Mucosa of descending colon (tissue), 3 donors: ENCODE measurements at regions not wholly inside any gene's neighbourhood (a gene's known extent, or its start where the extent isn't known, plus 50 kb on each side); places are given as distances from the start of the nearest gene placed in this dataset.

Source experiments
- ATAC-seq: fragments of 200-7000 bp; cut with Tn5 transposase; one replicate; pipeline ENCODE4 v1.9.1; 2020; ENCODE audit warnings: mild to moderate bottlenecking, moderate library complexity
- DNase-seq, 3 donors: peaks; one replicate each; pipeline ENCODE4 v3.0.0-alpha.2; 2020
- H3K36me3 ChIP-seq: fragments of 200-600 bp; one replicate; pipeline ENCODE4 v1.8.0; 2021; ENCODE audit warnings: low read depth, mild to moderate bottlenecking
- H3K4me1 ChIP-seq: fragments of 200-600 bp; one replicate; pipeline ENCODE4 v1.8.0; 2021; ENCODE audit warnings: low read depth, mild to moderate bottlenecking
- H3K4me3 ChIP-seq: fragments of 200-600 bp; one replicate; pipeline ENCODE4 v1.8.0; 2021; ENCODE audit warnings: mild to moderate bottlenecking
- H3K9me3 ChIP-seq: fragments of 200-600 bp; one replicate; pipeline ENCODE4 v1.8.0; 2021; ENCODE audit warnings: mild to moderate bottlenecking
- CTCF ChIP-seq: fragments of 200-600 bp; IDR thresholded peaks from one replicate; pipeline ENCODE4 v1.8.0; 2022; ENCODE audit warnings: antibody characterized with exemption, mild to moderate bottlenecking
- intact Hi-C, 2 donors: fragments of 100-400 bp; cut with DNase I in 1 of 2; cut with micrococcal nuclease in 1 of 2; formaldehyde crosslinking; loops; one replicate each; pipeline versions ENCODE4 v1.11.0 to v1.11.1; 2022; cut with DNase I, micrococcal nuclease
- donor health status: DM: no; HTN: no; CAD: no; lungs with moderate emphysema.
- donor health status: DM: no; HTN: no; CAD: no.
- donor health status: DM: no; HTN: yes; CAD: no.

- peaks cover 13% of the 10 kb centered on the region for H3K4me1 ChIP-seq
- intact Hi-C loops, result no loop called here
- no peak for TF ChIP-seq CTCF
- H3K4me3 ChIP-seq, result no peak overlapping the region
- no peaks in the 10 kb centered on the region for H3K36me3 ChIP-seq
- DNase-seq (no peak), ATAC-seq (no peak)
- no peaks in the 10 kb centered on the region for H3K9me3 ChIP-seq
Observed at GRCh38 chr9:18394847-18395351, 79.1 kb upstream of the ADAMTSL1 start.

GRCh38 chr9:18396102-18396728 lies 77.7 kb upstream of the ADAMTSL1 start:
- intact Hi-C loops, result no loop called here
- DNase-seq (peak in 1 of 3 donors; percentile 15), ATAC-seq (no peak)
- no peaks in the 10 kb centered on the region for H3K9me3 ChIP-seq
- no peak for TF ChIP-seq CTCF
- no peak overlapping the region for H3K4me3 ChIP-seq
- peaks cover 13% of the 10 kb centered on the region for H3K4me1 ChIP-seq
- H3K36me3 ChIP-seq, result no peaks in the 10 kb centered on the region

- H3K4me3 ChIP-seq, result no peak overlapping the region
- DNase-seq, result no peak
- no peaks in the 10 kb centered on the region for H3K9me3 ChIP-seq
- no peak for ATAC-seq
- no peak for TF ChIP-seq CTCF
- no peaks in the 10 kb centered on the region for H3K36me3 ChIP-seq
- H3K4me1 ChIP-seq, result peaks cover 13% of the 10 kb centered on the region
- intact Hi-C loops, result no loop called here
Observed at GRCh38 chr9:18397076-18397475, 76.9 kb upstream of the ADAMTSL1 start.

GRCh38 chr9:18398038-18398437 lies 75.9 kb upstream of the ADAMTSL1 start:
- Histone ChIP-seq H3K9me3 (no peaks in the 10 kb centered on the region), H3K4me1 (peaks cover 9% of the 10 kb centered on the region), H3K4me3 (no peak overlapping the region), H3K36me3 (no peaks in the 10 kb centered on the region)
- ATAC-seq, result no peak
- intact Hi-C loops, result no loop called here
- DNase-seq, result no peak
- TF ChIP-seq CTCF, result no peak

GRCh38 chr9:18404434-18405029 lies 69.4 kb upstream of the ADAMTSL1 start:
- no peak for TF ChIP-seq CTCF
- intact Hi-C loops, result no loop called here
- H3K4me3 ChIP-seq, result no peak overlapping the region
- no peak for DNase-seq
- no peaks in the 10 kb centered on the region for H3K9me3 ChIP-seq
- H3K4me1 ChIP-seq, result no peaks in the 10 kb centered on the region
- no peak for ATAC-seq
- H3K36me3 ChIP-seq, result no peaks in the 10 kb centered on the region
